ENCODE measurements at regions not wholly inside any gene's neighbourhood (a gene's known extent, or its start where the extent isn't known, plus 50 kb on each side); places are given as distances from the start of the nearest gene placed in this dataset.

- TF ChIP-seq POLR2AphosphoS5 (IDR thresholded peaks at IDR 0.05; ENCODE audit: low read depth, low read length) (no peak), TAF1 (IDR thresholded peaks at IDR 0.05; ENCODE audit: low read depth, low read length) (no peak), POLR2A (IDR thresholded peaks at IDR 0.05; ENCODE audit: low read depth, low read length) (no peak)
These were observed 56.8 kb upstream of the CPEB4 start for GRCh38 chr5:173831196-173831914.

Data from GM12891 (cell line).